ENCODE measurements at regions not wholly inside any gene's neighbourhood (a gene's known extent, or its start where the extent isn't known, plus 50 kb on each side); places are given as distances from the start of the nearest gene placed in this dataset.
A peak's percentile ranks its signal among the peaks of the same experiment; 100 is the strongest.

GRCh38 chr9:105828171-105828570 lies 133.8 kb downstream of the TMEM38B start:
- no peak for DNase-seq

GRCh38 chr9:105828596-105829213 lies 134.4 kb downstream of the TMEM38B start:
- no peak for DNase-seq

- no peak for DNase-seq
These were observed 136.1 kb downstream of the TMEM38B start for GRCh38 chr9:105830461-105830860.

GRCh38 chr9:105832096-105832710 lies 137.9 kb downstream of the TMEM38B start:
- no peak for DNase-seq

- no peak for DNase-seq
These were observed 139.1 kb downstream of the TMEM38B start for GRCh38 chr9:105833271-105833975.

GRCh38 chr9:105834404-105834803 lies 140.1 kb downstream of the TMEM38B start:
- DNase-seq: no peak

- no peak for DNase-seq
These were observed 141.4 kb downstream of the TMEM38B start for GRCh38 chr9:105835721-105836120.

GRCh38 chr9:105836936-105837660 lies 142.8 kb downstream of the TMEM38B start:
- DNase-seq: no peak

GRCh38 chr9:105841562-105841961 lies 147.2 kb downstream of the TMEM38B start:
- no peak for DNase-seq

GRCh38 chr9:105842023-105842644 lies 147.8 kb downstream of the TMEM38B start:
- DNase-seq: peak; percentile 33

- no peak for DNase-seq
These were observed 152.5 kb downstream of the TMEM38B start for GRCh38 chr9:105846825-105847224.

GRCh38 chr9:105850852-105851500 lies 156.6 kb downstream of the TMEM38B start:
- DNase-seq: no peak

- peak; percentile 40 for DNase-seq
These were observed 159.9 kb downstream of the TMEM38B start for GRCh38 chr9:105854026-105854782.

- no peak for DNase-seq
These were observed 160.7 kb downstream of the TMEM38B start for GRCh38 chr9:105854783-105855724.

GRCh38 chr9:105855987-105856386 lies 161.6 kb downstream of the TMEM38B start:
- DNase-seq: no peak

- no peak for DNase-seq
These were observed 163.8 kb downstream of the TMEM38B start for GRCh38 chr9:105858006-105858690.

- no peak for DNase-seq
These were observed 164.5 kb downstream of the TMEM38B start for GRCh38 chr9:105858877-105859276.

GRCh38 chr9:105859428-105860091 lies 165.2 kb downstream of the TMEM38B start:
- DNase-seq: no peak

- DNase-seq: no peak
These were observed 166.2 kb downstream of the TMEM38B start for GRCh38 chr9:105860516-105860915.

Data from fibroblast of upper back skin (primary cell).